ENCODE measurements at regions not wholly inside any gene's neighbourhood (a gene's known extent, or its start where the extent isn't known, plus 50 kb on each side); places are given as distances from the start of the nearest gene placed in this dataset.

- no peak for TF ChIP-seq EZH2phosphoT487 (IDR thresholded peaks at IDR 0.05; ENCODE audit: insufficient read depth, low read depth)
- no peak for TF ChIP-seq EZH2 (IDR thresholded peaks at IDR 0.05; ENCODE audit: insufficient read depth, poor library complexity, severe bottlenecking)
Measured at GRCh38 chr2:52128081-52128480, 1096.1 kb upstream of the NRXN1 start.

Data from GM23248 (cell line).